AG04449 (cell line): ENCODE measurements at regions not wholly inside any gene's neighbourhood (a gene's known extent, or its start where the extent isn't known, plus 50 kb on each side); places are given as distances from the start of the nearest gene placed in this dataset.

Source experiments
- CTCF ChIA-PET: fragments of 350-600 bp; formaldehyde crosslinking; extraction: SDS; loops from one replicate; lab custom pipeline; 2021; ENCODE audit warnings: antibody characterized with exemption; lab: Yijun Ruan, JAX
- POLR2A ChIA-PET: fragments of 400-600, 350-600 bp; formaldehyde crosslinking; extraction: SDS; loops from one replicate; lab custom pipeline; 2020; ENCODE audit warnings: antibody characterized with exemption, inconsistent platforms; lab: Yijun Ruan, JAX
- DNase-seq: peaks from one replicate; pipeline ENCODE4 v3.0.0-alpha.2; 2010; ENCODE audit warnings: low read depth, low spot score
- H3K4me3 ChIP-seq: 2 replicates; pipeline ENCODE4 v1.5.1; 2011; ENCODE audit warnings: low read depth, mild to moderate bottlenecking, control low read depth, low read length
- CTCF ChIP-seq: IDR thresholded peaks from one replicate; pipeline ENCODE4 v1.5.1; 2011; ENCODE audit warnings: mild to moderate bottlenecking, moderate library complexity, low read length, control low read depth, inconsistent platforms; ENCODE audit not compliant: insufficient read depth; ENCODE audit errors: missing control alignments

DNA sequence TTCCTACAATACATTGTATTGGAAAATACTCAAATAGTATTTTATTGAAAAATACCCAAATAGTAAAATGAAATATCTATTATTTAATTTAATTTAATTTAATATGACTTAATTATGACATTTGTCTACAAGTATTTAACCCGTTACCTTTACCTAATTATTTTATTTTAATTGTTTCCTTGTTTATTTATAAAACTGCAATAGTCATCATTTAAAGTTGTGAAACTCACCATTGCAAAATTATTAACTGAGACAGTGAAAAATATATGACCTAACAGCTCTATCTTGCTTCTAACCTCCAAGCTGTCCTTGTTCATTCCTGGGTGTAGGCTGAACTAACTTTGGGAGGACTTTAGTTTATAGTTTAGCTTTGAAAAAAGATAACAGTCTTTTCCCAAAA lies 300.6 kb upstream of the POGK start:
- CTCF ChIA-PET: no interaction called here

DNA sequence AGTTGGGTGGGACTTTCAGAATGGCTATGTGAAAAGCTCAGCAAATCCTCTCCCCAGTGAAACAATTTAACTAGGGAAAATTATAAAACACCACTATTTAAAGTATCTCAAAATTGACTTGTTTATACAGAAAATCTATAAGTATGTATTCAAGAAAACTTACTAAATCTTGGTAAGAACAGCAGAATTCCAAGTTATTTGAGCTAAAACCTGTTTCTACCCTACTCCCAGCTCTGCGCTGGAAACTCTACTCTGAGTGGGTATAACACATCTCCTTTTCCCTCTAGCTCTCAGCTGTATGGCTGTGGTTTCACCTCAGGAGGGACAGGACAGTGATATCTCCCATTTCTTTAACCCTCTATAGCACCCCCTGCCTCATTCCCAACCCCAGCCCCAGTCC lies 295.2 kb upstream of the POGK start:
- ChIA-PET CTCF (no interaction called here), POLR2A (no interaction called here)
- no peak for TF ChIP-seq CTCF
- no peak for DNase-seq
- no peak overlapping the region for H3K4me3 ChIP-seq

More for the DNA sequence above, 300.6 kb upstream of the POGK start:
- no peak for DNase-seq
- POLR2A ChIA-PET: no interaction called here
- H3K4me3 ChIP-seq: no peak overlapping the region
- no peak for TF ChIP-seq CTCF

GRCh38 chr1:166544561-166544960 lies 294.7 kb upstream of the POGK start:
- POLR2A ChIA-PET: no interaction called here
- no peak overlapping the region for H3K4me3 ChIP-seq
- DNase-seq: no peak
- no peak for TF ChIP-seq CTCF
- CTCF ChIA-PET: no interaction called here

DNA sequence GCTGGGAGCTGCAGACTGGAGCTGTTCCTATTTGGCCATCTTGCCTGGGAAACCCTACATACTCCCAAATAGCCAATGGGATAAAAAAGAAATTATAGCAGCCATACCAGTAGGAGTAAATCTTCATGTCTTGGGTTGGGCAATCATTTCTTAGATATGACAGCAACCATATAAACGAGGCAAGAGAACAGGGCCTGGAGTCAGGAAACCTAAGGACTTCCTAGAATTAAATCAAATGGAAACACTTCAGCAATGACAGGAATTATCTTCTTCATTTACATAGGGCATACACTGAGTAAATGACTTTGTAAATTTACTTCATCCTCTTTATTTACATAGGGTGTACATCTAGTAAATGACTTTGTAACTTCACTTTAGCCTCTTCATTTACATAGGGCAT lies 286.6 kb upstream of the POGK start:
- ChIA-PET POLR2A (no interaction called here), CTCF (no interaction called here)

GRCh38 chr1:166570954-166571353 lies 268.3 kb upstream of the POGK start:
- ChIA-PET CTCF (no interaction called here), POLR2A (no interaction called here)
- no peak for TF ChIP-seq CTCF

More for the DNA sequence above, 286.6 kb upstream of the POGK start:
- DNase-seq: no peak
- no peak overlapping the region for H3K4me3 ChIP-seq
- TF ChIP-seq CTCF: no peak

GRCh38 chr1:166573199-166573598 lies 266.1 kb upstream of the POGK start:
- POLR2A ChIA-PET: no interaction called here

More at GRCh38 chr1:166570954-166571353, 268.3 kb upstream of the POGK start:
- H3K4me3 ChIP-seq: no peak overlapping the region
- no peak for DNase-seq

More at GRCh38 chr1:166573199-166573598, 266.1 kb upstream of the POGK start:
- no peak for TF ChIP-seq CTCF
- no peak for DNase-seq
- CTCF ChIA-PET: no interaction called here
- H3K4me3 ChIP-seq: no peak overlapping the region
